ENCODE measurements at regions not wholly inside any gene's neighbourhood (a gene's known extent, or its start where the extent isn't known, plus 50 kb on each side); places are given as distances from the start of the nearest gene placed in this dataset.

- TF ChIP-seq CTCF (IDR thresholded peaks at IDR 0.05) (no peak), POLR2A (IDR thresholded peaks at IDR 0.05) (no peak)
These were observed 85.7 kb downstream of the BTG1 start for GRCh38 chr12:92059960-92060359.

Measured in heart left ventricle (tissue), 13 donors.